Bronchial epithelial cell (primary cell): ENCODE measurements at regions not wholly inside any gene's neighbourhood (a gene's known extent, or its start where the extent isn't known, plus 50 kb on each side); places are given as distances from the start of the nearest gene placed in this dataset.

Experiments
- DNase-seq: peaks from one replicate; pipeline ENCODE4 v3.0.0-alpha.2; 2010; ENCODE audit warnings: low read depth
- FAIRE-seq: peaks from 2 replicates; lab custom pipeline; 2011; peaks lifted over from hg19 to GRCh38; lab: Jason Lieb, UNC
- H3K27me3 ChIP-seq: 2 replicates; pipeline ENCODE4 v1.5.1; 2011; ENCODE audit warnings: low read length; ENCODE audit not compliant: control insufficient read depth, insufficient read depth
- H3K36me3 ChIP-seq: 2 replicates; pipeline ENCODE4 v1.5.1; 2011; ENCODE audit warnings: low read length; ENCODE audit not compliant: control insufficient read depth, insufficient read depth
- H3K4me3 ChIP-seq: 2 replicates; pipeline ENCODE4 v1.5.1; 2011; ENCODE audit warnings: mild to moderate bottlenecking, low read depth, low read length, control low read depth
- CTCF ChIP-seq: IDR thresholded peaks from 2 replicates; pipeline ENCODE4 v1.5.1; 2011; ENCODE audit warnings: mild to moderate bottlenecking, moderate library complexity, low read length, control low read depth, inconsistent platforms; ENCODE audit not compliant: insufficient read depth, severe bottlenecking

GRCh38 chr21:15645830-15646229, 84.0 kb upstream of the USP25 start:
- FAIRE-seq, result no peak
- Histone ChIP-seq H3K4me3 (no peak overlapping the region), H3K27me3 (no peaks in the 10 kb centered on the region), H3K36me3 (no peaks in the 10 kb centered on the region)
- no peak for TF ChIP-seq CTCF
- no peak for DNase-seq

- no peak for FAIRE-seq
- no peak for TF ChIP-seq CTCF
These were observed 79.0 kb upstream of the USP25 start for GRCh38 chr21:15650735-15651134.

GRCh38 chr21:15651172-15651571, 78.6 kb upstream of the USP25 start:
- Histone ChIP-seq H3K27me3 (no peaks in the 10 kb centered on the region), H3K36me3 (no peaks in the 10 kb centered on the region), H3K4me3 (no peak overlapping the region)
- FAIRE-seq (no peak), DNase-seq (no peak)
- TF ChIP-seq CTCF, result no peak

More at GRCh38 chr21:15650735-15651134, 79.0 kb upstream of the USP25 start:
- H3K27me3 ChIP-seq, result no peaks in the 10 kb centered on the region
- DNase-seq, result no peak
- H3K36me3 ChIP-seq, result no peaks in the 10 kb centered on the region
- H3K4me3 ChIP-seq, result no peak overlapping the region

- FAIRE-seq (no peak), DNase-seq (no peak)
- Histone ChIP-seq H3K36me3 (no peaks in the 10 kb centered on the region), H3K27me3 (no peaks in the 10 kb centered on the region), H3K4me3 (no peak overlapping the region)
- TF ChIP-seq CTCF, result no peak
These were observed 76.1 kb upstream of the USP25 start for GRCh38 chr21:15653710-15654109.

- no peaks in the 10 kb centered on the region for H3K27me3 ChIP-seq
- no peak for FAIRE-seq
These were observed 75.6 kb upstream of the USP25 start for GRCh38 chr21:15654171-15654570.

More at GRCh38 chr21:15654171-15654570, 75.6 kb upstream of the USP25 start:
- no peaks in the 10 kb centered on the region for H3K36me3 ChIP-seq
- H3K4me3 ChIP-seq, result no peak overlapping the region
- TF ChIP-seq CTCF, result no peak
- DNase-seq, result no peak
